ENCODE measurements at regions not wholly inside any gene's neighbourhood (a gene's known extent, or its start where the extent isn't known, plus 50 kb on each side); places are given as distances from the start of the nearest gene placed in this dataset.

DNA sequence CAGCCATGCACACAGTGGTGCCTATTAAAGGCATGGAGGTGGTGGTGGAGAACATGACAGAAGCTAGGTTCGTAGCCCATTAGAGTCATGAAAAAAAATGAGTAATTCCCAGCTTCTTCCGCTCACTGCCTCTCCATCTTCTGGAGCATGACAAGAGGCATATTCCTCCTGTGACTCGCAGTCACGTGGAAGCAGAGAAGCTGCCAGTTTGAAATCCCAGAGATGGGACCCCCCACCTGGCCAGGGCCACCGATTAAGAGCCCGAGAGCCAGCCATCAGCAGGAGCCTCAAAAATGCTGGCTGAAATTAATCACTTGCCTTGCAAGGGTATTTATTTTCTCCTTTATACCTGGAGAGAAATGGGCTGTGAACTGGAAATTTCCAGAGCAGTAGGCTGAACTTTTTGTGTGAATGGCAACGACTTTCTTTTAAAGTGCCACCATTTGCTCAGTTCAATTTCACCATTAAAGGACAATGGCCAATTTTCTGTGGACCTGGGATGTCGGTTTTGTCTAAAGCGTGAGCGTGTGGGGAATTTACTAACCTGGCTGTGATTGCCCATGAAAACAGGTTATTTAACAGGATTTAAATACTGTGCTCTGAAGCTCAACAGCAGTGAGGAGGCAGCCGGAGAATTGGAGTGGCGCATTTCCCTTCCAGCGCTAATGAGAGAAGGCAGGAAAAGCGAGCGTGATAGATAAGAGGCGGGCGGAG, 189.7 kb upstream of the SDK2 start:
- peak; percentile 47 for TF ChIP-seq EP300 (conservative IDR thresholded peaks at IDR 0.05; ENCODE audit: poor library complexity, severe bottlenecking)
- peak; percentile 73 for TF ChIP-seq POLR2AphosphoS5 (IDR thresholded peaks at IDR 0.05)
- TF ChIP-seq, protein P1, sequence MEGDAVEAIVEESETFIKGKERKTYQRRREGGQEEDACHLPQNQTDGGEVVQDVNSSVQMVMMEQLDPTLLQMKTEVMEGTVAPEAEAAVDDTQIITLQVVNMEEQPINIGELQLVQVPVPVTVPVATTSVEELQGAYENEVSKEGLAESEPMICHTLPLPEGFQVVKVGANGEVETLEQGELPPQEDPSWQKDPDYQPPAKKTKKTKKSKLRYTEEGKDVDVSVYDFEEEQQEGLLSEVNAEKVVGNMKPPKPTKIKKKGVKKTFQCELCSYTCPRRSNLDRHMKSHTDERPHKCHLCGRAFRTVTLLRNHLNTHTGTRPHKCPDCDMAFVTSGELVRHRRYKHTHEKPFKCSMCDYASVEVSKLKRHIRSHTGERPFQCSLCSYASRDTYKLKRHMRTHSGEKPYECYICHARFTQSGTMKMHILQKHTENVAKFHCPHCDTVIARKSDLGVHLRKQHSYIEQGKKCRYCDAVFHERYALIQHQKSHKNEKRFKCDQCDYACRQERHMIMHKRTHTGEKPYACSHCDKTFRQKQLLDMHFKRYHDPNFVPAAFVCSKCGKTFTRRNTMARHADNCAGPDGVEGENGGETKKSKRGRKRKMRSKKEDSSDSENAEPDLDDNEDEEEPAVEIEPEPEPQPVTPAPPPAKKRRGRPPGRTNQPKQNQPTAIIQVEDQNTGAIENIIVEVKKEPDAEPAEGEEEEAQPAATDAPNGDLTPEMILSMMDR (IDR thresholded peaks at IDR 0.05; ENCODE audit: poor library complexity, severe bottlenecking) = no peak
- peak; percentile 29 for TF ChIP-seq MXI1 (conservative IDR thresholded peaks at IDR 0.05; ENCODE audit: poor library complexity, severe bottlenecking)

Data from neural cell (in vitro differentiated cells).